BLaER1 treated with 17β-estradiol and CSF1 and Interleukin-3, amounts not matched to agents 10 nM and 100 nM (cell line): ENCODE measurements at regions not wholly inside any gene's neighbourhood (a gene's known extent, or its start where the extent isn't known, plus 50 kb on each side); places are given as distances from the start of the nearest gene placed in this dataset.
"Not testable (repeated sequence)": the region's sequence is repeated elsewhere in the genome, so short reads cannot be mapped to it uniquely, and the experiment has no call there.

Experiments used
- H3K27ac ChIP-seq, 11 experiments: shearing (Covaris generic); formaldehyde crosslinking; 2 replicates each; pipeline ENCODE4 v1.8.1; 2022
- H3K27me3 ChIP-seq, 11 experiments: shearing (Covaris generic); formaldehyde crosslinking; 2 replicates each; pipeline ENCODE4 v1.8.1; 2022
- H3K36me3 ChIP-seq, 11 experiments: shearing (Covaris generic); formaldehyde crosslinking; 2 replicates each; pipeline ENCODE4 v1.8.1; 2022
- H3K4me1 ChIP-seq, 10 experiments: shearing (Covaris generic); formaldehyde crosslinking; 2 replicates each; pipeline ENCODE4 v1.8.1; 2022
- H3K4me2 ChIP-seq, 11 experiments: shearing (Covaris generic); formaldehyde crosslinking; 2 replicates each; pipeline ENCODE4 v1.8.1; 2022
- H3K4me3 ChIP-seq, 10 experiments: shearing (Covaris generic); formaldehyde crosslinking; 2 replicates each; pipeline ENCODE4 v1.8.1; 2022
- H3K9ac ChIP-seq, 11 experiments: shearing (Covaris generic); formaldehyde crosslinking; 2 replicates each; pipeline ENCODE4 v1.8.1; 2022
- H3K9me3 ChIP-seq, 11 experiments: shearing (Covaris generic); formaldehyde crosslinking; replicated peaks in 1 of 11; 2 replicates each; pipeline ENCODE4 v1.8.1; 2022
- H4K20me1 ChIP-seq, 11 experiments: shearing (Covaris generic); formaldehyde crosslinking; 2 replicates each; pipeline ENCODE4 v1.8.1; 2022
- Cebpa-rat ChIP-seq, 11 experiments: shearing (Covaris generic); IDR thresholded peaks; 2 replicates each; pipeline ENCODE4 v1.8.1; 2022

DNA sequence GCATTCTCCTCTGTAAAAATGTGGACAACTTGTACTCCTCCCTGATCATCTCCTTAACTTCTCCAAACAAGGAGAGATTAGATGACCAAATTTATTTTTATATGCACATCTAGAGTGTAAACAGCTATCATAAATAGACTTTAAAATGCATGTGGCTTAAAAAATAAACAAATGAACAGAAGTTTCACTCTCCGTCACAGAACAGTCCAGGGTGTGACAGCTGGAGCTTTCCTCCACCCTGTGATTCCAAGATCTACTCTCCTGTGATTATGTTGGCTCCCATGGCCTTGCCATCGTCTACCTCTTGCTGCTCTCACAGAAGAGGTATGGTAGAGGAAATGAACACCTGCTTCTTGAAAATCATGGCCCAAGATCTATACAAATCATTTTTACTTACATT lies 560.2 kb downstream of the TOX3 start:
- H3K4me2 ChIP-seq = no peak overlapping the region
- no peaks in the 10 kb centered on the region for H3K9me3 ChIP-seq

DNA sequence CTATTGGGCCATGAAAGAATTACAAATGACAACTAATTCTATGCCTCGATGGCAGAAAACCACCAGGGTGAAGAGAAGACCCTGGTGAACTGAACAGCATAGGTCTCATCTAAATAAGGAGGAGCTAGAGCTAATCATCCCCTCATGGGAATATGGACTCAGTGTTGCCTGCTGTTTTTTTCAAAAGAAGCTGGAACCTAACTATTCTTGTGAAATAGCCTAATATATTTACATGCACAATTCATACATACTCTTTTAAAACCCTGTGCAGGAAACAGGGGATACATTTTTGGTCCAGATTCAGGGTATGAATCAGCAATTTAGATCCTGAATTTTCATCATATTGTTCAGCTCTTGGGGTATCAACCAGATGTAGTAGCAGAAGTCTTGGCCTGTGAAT lies 560.6 kb downstream of the TOX3 start:
- Histone ChIP-seq H3K9ac (no peak overlapping the region), H3K4me1 (no peaks in the 10 kb centered on the region)

More for the DNA sequence above, 560.2 kb downstream of the TOX3 start:
- Histone ChIP-seq H3K9ac (no peak overlapping the region), H3K27me3 (no peaks in the 10 kb centered on the region), H3K27ac (no peak overlapping the region), H3K4me1 (no peaks in the 10 kb centered on the region), H3K36me3 (no peaks in the 10 kb centered on the region), H4K20me1 (no peaks in the 10 kb centered on the region; a peak in 1 of 22 replicates), H3K4me3 (no peak overlapping the region)
- TF ChIP-seq Cebpa-rat (IDR thresholded peaks at IDR 0.05) = no peak

DNA sequence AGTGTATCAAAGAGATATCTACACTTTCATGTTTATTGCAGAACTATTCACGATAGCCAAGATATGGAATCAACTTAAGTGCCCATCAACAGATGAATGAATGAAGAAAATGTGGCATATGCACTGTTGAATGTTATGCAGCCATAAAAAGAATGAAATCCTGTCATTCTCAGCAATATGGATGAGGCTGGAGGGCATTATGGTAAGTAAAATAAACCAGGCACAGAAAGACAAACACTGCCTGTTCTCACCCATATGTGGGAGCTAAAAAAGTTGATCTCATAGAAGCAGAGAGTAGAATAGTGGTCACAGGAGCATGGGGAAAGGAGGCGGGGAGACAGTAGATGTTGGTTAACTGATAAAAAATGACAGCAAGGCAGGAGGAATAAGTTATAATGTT lies 561.8 kb downstream of the TOX3 start:
- no peak overlapping the region for H3K9ac ChIP-seq
- H3K4me3 ChIP-seq = no peak overlapping the region
- no peaks in the 10 kb centered on the region for H3K9me3 ChIP-seq
- H3K4me1 ChIP-seq = no peaks in the 10 kb centered on the region
- no peaks in the 10 kb centered on the region; a peak in 1 of 22 replicates for H4K20me1 ChIP-seq
- no peak for TF ChIP-seq Cebpa-rat (IDR thresholded peaks at IDR 0.05)
- H3K36me3 ChIP-seq = no peaks in the 10 kb centered on the region
- no peaks in the 10 kb centered on the region for H3K27me3 ChIP-seq
- H3K27ac ChIP-seq = no peak overlapping the region
- no peak overlapping the region for H3K4me2 ChIP-seq

More for the DNA sequence above, 560.6 kb downstream of the TOX3 start:
- Histone ChIP-seq H3K4me3 (no peak overlapping the region), H3K4me2 (no peak overlapping the region), H4K20me1 (no peaks in the 10 kb centered on the region; a peak in 1 of 22 replicates), H3K27ac (no peak overlapping the region), H3K9me3 (no peaks in the 10 kb centered on the region), H3K36me3 (no peaks in the 10 kb centered on the region), H3K27me3 (no peaks in the 10 kb centered on the region)
- no peak for TF ChIP-seq Cebpa-rat (IDR thresholded peaks at IDR 0.05)

DNA sequence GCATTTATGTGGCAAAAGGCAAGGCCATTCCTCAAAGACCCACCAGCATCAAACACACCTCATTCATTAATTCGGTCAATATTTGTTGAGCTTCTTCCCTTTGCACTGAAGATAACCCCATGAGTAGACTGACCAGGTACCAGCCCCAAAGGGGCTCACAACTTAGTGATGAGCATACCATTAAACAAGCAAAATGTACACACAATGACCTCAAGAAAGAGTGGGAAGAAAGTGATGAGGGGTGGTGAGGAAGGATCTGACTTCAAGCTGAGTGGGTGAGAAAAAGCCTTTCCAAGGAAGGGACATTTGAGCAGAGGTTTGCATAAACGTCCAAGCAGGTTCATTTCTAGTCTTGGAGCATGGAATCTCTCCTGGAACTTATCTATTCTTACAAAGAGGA lies 562.5 kb downstream of the TOX3 start:
- no peaks in the 10 kb centered on the region for H3K9me3 ChIP-seq
- TF ChIP-seq Cebpa-rat (IDR thresholded peaks at IDR 0.05) = no peak
- no peak overlapping the region for H3K9ac ChIP-seq
- no peak overlapping the region for H3K4me2 ChIP-seq
- H3K4me3 ChIP-seq = no peak overlapping the region
- no peak overlapping the region for H3K27ac ChIP-seq
- no peaks in the 10 kb centered on the region for H3K36me3 ChIP-seq
- no peaks in the 10 kb centered on the region for H3K4me1 ChIP-seq
- H3K27me3 ChIP-seq = no peaks in the 10 kb centered on the region
- H4K20me1 ChIP-seq = no peaks in the 10 kb centered on the region; a peak in 1 of 22 replicates

DNA sequence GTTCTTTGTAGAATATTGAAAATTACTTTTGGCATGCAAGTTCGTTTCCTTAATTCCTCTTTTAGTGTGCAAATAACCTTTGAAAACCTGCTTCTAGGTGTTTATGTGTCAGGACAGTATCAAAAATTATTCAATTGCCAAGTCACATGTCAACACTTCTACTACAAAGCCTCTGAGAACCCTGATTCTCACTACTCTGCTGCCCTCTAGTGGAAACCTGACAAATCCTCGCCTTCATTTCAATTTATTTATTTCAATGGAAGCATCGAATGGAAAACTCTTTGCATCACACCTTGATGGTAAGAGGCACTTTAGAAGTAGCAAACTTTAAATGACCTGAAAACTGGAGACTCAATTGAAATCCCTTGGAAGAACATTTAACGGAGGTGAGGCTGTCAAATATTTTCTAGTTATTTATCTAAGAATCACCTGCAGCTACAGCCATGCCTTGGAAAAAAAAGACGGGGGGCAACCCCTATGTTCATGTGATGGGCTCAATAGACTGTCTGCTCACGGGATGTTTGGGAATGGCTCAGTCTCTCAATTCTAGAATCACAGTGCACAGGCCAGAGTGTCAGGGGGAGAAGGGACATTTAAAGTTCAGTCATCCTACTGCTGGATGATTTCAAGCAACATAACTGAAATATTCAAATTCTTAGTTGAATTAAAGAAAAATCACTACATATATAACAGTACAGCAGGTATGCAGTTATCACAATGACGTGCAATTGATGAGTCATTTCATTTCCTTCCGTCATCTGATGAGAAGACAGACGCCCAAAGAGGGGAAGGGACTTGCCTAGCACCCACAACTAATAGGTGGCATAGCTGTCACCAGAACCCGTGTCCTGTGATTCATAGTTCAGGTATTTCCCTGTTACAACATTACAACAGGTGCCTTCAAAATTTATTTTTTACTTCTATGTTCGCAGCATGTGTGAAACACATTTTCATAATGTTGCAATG lies 563.9 kb downstream of the TOX3 start:
- Histone ChIP-seq H3K9ac (no peak overlapping the region), H3K36me3 (no peaks in the 10 kb centered on the region), H3K9me3 (no peaks in the 10 kb centered on the region), H3K27ac (no peak overlapping the region), H3K4me2 (no peak overlapping the region), H3K27me3 (no peaks in the 10 kb centered on the region), H3K4me1 (no peaks in the 10 kb centered on the region), H3K4me3 (no peak overlapping the region), H4K20me1 (no peaks in the 10 kb centered on the region)
- no peak for TF ChIP-seq Cebpa-rat (IDR thresholded peaks at IDR 0.05)

DNA sequence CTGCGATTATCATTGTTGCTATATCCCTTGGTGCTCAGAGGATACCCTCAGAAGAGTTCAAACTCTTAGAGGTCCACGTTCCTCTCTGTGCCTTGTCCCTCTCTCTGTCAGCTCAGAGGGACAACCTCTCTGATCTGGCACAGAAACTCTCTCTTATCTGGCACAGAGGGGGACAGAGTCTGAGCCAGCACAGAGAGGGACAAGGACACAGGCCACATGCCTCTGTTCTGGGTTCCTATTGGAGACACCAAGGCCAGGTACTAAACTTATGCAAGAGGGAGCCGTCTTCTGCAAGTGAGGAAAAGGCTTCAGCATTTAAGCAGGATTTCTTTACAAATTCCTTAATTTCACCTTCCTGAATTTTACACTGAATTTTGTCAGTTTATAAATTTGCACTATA lies 565.2 kb downstream of the TOX3 start:
- no peak for TF ChIP-seq Cebpa-rat (IDR thresholded peaks at IDR 0.05)
- Histone ChIP-seq H3K4me2 (no peak overlapping the region), H3K9me3 (peaks cover 0 to 3% (median 0%) of the 10 kb centered on the region in 11 experiments; a peak in 1 of 22 replicates), H3K9ac (no peak overlapping the region), H3K4me3 (no peak overlapping the region), H3K27me3 (no peaks in the 10 kb centered on the region), H3K4me1 (no peaks in the 10 kb centered on the region), H3K36me3 (no peaks in the 10 kb centered on the region), H4K20me1 (no peaks in the 10 kb centered on the region), H3K27ac (no peak overlapping the region)

DNA sequence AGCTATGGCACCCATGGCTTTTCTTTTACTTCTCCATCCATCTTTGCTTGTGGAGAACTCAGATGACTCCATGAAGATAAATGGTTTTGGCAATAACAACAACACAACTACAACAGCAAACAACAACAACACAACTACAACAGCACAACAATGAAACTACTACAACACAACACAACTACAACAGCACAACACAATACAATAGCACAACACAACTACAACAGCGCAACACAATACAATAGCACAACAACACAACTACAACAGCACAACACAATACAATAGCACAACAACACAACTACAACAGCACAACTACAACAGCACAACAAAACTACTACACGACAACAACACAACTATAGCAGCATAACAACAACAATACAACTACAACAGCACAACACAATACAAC lies 569.4 kb downstream of the TOX3 start:
- not testable (repeated sequence) for H3K27me3 ChIP-seq, H3K36me3 ChIP-seq, H3K9me3 ChIP-seq

DNA sequence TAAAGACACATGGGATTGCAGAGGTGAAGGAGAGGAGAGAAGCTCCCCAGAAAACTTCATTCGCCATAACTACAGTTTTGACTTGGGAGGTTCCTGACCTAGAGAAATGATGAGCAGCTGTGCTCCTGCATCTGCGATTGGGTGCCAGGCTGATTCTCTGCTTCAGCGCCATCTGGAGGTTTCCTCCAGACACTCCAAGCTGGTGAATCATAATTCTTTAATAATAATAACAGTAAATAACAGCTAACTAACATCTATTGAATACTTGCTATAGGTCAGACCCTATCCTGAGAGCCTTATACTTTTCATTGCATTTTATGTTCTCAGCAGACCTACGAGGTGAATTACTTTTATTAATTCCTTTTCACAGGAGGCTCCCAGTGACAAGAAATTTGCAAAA lies 575.8 kb downstream of the TOX3 start:
- Histone ChIP-seq H3K27ac (no peak overlapping the region), H3K4me3 (no peak overlapping the region), H4K20me1 (no peaks in the 10 kb centered on the region), H3K36me3 (no peaks in the 10 kb centered on the region), H3K27me3 (no peaks in the 10 kb centered on the region), H3K4me2 (no peak overlapping the region), H3K9ac (no peak overlapping the region), H3K4me1 (peaks cover 0 to 7% (median 0%) of the 10 kb centered on the region in 10 experiments; a peak in 3 of 20 replicates), H3K9me3 (no peaks in the 10 kb centered on the region)
- no peak for TF ChIP-seq Cebpa-rat (IDR thresholded peaks at IDR 0.05)

More for the DNA sequence above, 569.4 kb downstream of the TOX3 start:
- not testable (repeated sequence) for H4K20me1 ChIP-seq, H3K4me3 ChIP-seq, H3K4me2 ChIP-seq, H3K4me1 ChIP-seq, H3K9ac ChIP-seq, H3K27ac ChIP-seq

DNA sequence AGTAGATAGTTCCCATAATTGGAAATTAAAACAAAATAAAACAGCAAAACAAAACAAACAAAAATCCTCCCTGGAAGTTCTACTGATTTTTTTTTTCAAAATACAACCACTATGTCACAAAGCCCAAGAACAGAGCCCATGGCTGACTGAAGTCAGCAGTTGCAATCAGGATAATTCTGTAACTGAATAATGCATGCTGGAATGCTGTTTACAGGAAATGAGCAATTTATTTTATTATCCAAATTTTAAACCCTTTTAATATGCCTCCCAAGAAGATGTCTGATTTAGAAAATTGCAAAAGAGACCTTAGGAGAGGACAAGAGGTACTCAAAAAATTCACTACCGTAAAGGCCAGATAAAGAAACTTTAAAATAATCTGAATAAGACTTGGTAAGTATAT lies 578.2 kb downstream of the TOX3 start:
- Histone ChIP-seq H3K4me2 (no peak overlapping the region), H3K9ac (no peak overlapping the region), H3K27ac (no peak overlapping the region), H3K27me3 (no peaks in the 10 kb centered on the region), H3K36me3 (no peaks in the 10 kb centered on the region), H4K20me1 (no peaks in the 10 kb centered on the region), H3K4me3 (no peak overlapping the region), H3K9me3 (no peaks in the 10 kb centered on the region), H3K4me1 (peaks cover 0 to 7% (median 0%) of the 10 kb centered on the region in 10 experiments; a peak in 3 of 20 replicates)
- no peak for TF ChIP-seq Cebpa-rat (IDR thresholded peaks at IDR 0.05)

DNA sequence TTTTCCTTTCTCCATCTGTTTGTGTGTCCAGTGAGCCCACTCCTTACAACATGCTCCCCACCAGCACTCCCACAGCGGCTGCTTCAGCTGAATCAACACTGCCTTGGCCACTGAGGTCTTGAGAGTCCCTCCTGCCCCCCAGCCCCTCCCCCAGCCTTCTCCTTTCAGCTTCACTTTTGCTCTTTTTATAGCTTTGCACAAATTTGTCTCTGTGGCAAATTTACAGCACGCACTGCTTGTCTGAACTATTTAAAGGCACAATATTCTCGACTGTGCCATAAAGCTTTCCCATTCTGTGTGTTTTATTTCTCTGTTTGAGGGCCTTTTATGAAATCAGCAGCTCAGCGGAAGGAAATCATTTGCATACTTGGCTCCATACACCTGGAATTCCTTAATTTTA lies 579.3 kb downstream of the TOX3 start:
- H3K9me3 ChIP-seq = no peaks in the 10 kb centered on the region
- peak overlapping the region in 2 of 11 experiments; percentile 14 to 19; a peak in 1 of 22 replicates for H3K4me2 ChIP-seq
- TF ChIP-seq Cebpa-rat (IDR thresholded peaks at IDR 0.05) = no peak
- H3K9ac ChIP-seq = no peak overlapping the region
- H3K4me3 ChIP-seq = no peak overlapping the region
- H3K36me3 ChIP-seq = no peaks in the 10 kb centered on the region
- H3K4me1 ChIP-seq = peaks cover 0 to 7% (median 0%) of the 10 kb centered on the region in 10 experiments; a peak in 3 of 20 replicates
- no peak overlapping the region for H3K27ac ChIP-seq
- H4K20me1 ChIP-seq = no peaks in the 10 kb centered on the region
- H3K27me3 ChIP-seq = no peaks in the 10 kb centered on the region
